HepG2 (cell line): ENCODE measurements at regions not wholly inside any gene's neighbourhood (a gene's known extent, or its start where the extent isn't known, plus 50 kb on each side); places are given as distances from the start of the nearest gene placed in this dataset.

Source experiments
- ATAC-seq: fragments of 200-7000 bp; cut with Tn5 transposase; 3 replicates; pipeline ENCODE4 v1.9.1; 2020; ENCODE audit warnings: mild to moderate bottlenecking, moderate library complexity
- BruUV-seq: library from RNA; stranded (reverse); fragments of 400-500 nt; replicated peaks from 2 replicates; lab custom pipeline; 2021; lab: Mats Ljungman, UMichigan
- CTCF ChIA-PET: fragments of 300-600 bp; formaldehyde crosslinking; extraction: SDS; loops from one replicate; lab custom pipeline; 2021; ENCODE audit warnings: low total read pairs, inconsistent platforms, low intra/inter-chr PET ratio; lab: Yijun Ruan, JAX
- POLR2A ChIA-PET: fragments of 350-600 bp; sonication (Branson Sonifier 250); formaldehyde crosslinking; loops from one replicate; lab custom pipeline; 2020; ENCODE audit warnings: antibody characterized with exemption, inconsistent platforms; lab: Yijun Ruan, JAX
- DNase-seq: peaks from one replicate; pipeline ENCODE4 v3.0.0-alpha.2; 2015; ENCODE audit warnings: low spot score
- FAIRE-seq: peaks from 3 replicates; lab custom pipeline; 2011; peaks lifted over from hg19 to GRCh38; lab: Jason Lieb, UNC
- H2AFZ ChIP-seq: one replicate; pipeline ENCODE4 v1.6.1; 2011; ENCODE audit warnings: low read length, inconsistent platforms
- H3K27ac ChIP-seq: fragments of 300-600 bp; 3 replicates; pipeline ENCODE4 v1.8.0; 2011; ENCODE audit warnings: mixed run types, mild to moderate bottlenecking, mixed read lengths, low read length, inconsistent platforms; ENCODE audit not compliant: insufficient read depth; ENCODE audit errors: extremely low read length
- H3K27me3 ChIP-seq, 2 experiments: fragments of 200-600 bp in 1 of 2; 2 replicates in 1 of 2; 3 replicates in 1 of 2; pipeline versions ENCODE4 v1.6.0 to v1.8.0; 2011; ENCODE audit warnings: low read length in 2 of 2, mild to moderate bottlenecking in 2 of 2, moderate library complexity in 2 of 2, inconsistent platforms in 1 of 2; ENCODE audit not compliant: insufficient read depth in 2 of 2, control insufficient read depth in 1 of 2
- H3K36me3 ChIP-seq, 2 experiments: fragments of 200-600 bp in 1 of 2; replicated peaks in 1 of 2; 2 replicates in 1 of 2; 3 replicates in 1 of 2; pipeline versions ENCODE4 v1.5.1 to v1.8.0; 2011; ENCODE audit warnings: low read length in 2 of 2, inconsistent platforms in 1 of 2; ENCODE audit not compliant: insufficient read depth in 2 of 2, control insufficient read depth in 1 of 2
- H3K4me1 ChIP-seq: 2 replicates; pipeline ENCODE4 v1.5.1; 2012; ENCODE audit warnings: low read length, inconsistent platforms; ENCODE audit not compliant: insufficient read depth
- H3K4me2 ChIP-seq: 2 replicates; pipeline ENCODE4 v1.6.0; 2011; ENCODE audit warnings: low read depth, low read length, inconsistent platforms
- H3K4me3 ChIP-seq, 3 experiments: fragments of 200-600 bp in 1 of 3; sonication (generic), shearing (Covaris generic) in 1 of 3; replicated peaks in 1 of 3; 2 replicates each; pipeline ENCODE4 v1.5.1; 2011 to 2016; ENCODE audit warnings: low read length in 3 of 3, inconsistent platforms in 2 of 3, low read depth in 2 of 3, mild to moderate bottlenecking in 2 of 3, control low read depth in 1 of 3, mixed read lengths in 1 of 3; ENCODE audit not compliant: insufficient read depth in 1 of 3
- H3K79me2 ChIP-seq: one replicate; pipeline ENCODE4 v1.6.1; 2011; ENCODE audit warnings: low read length, inconsistent platforms; ENCODE audit not compliant: insufficient read depth
- H3K9ac ChIP-seq: 2 replicates; pipeline ENCODE4 v1.6.0; 2011; ENCODE audit warnings: mild to moderate bottlenecking, low read depth, low read length, inconsistent platforms; ENCODE audit not compliant: insufficient read depth
- H3K9me3 ChIP-seq: 2 replicates; pipeline ENCODE4 v1.5.1; 2012; ENCODE audit warnings: mild to moderate bottlenecking, low read length
- H4K20me1 ChIP-seq: 2 replicates; pipeline ENCODE4 v1.6.0; 2011; ENCODE audit warnings: inconsistent platforms, mild to moderate bottlenecking, low read length, moderate library complexity; ENCODE audit not compliant: insufficient read depth
- BRD4 ChIP-seq: sonication (generic); formaldehyde crosslinking; IDR thresholded peaks from 2 replicates; pipeline ENCODE4 v1.4.0; 2020; ENCODE audit warnings: missing genetic modification reagents
- CAMTA2 ChIP-seq: sonication (generic); formaldehyde crosslinking; IDR thresholded peaks from 2 replicates; pipeline ENCODE4 v1.4.0; 2020; ENCODE audit warnings: mild to moderate bottlenecking, missing genetic modification reagents, borderline replicate concordance
- CHD2 ChIP-seq: IDR thresholded peaks from 2 replicates; pipeline ENCODE4 v1.6.1; 2011; ENCODE audit warnings: low read depth, low read length, improper control_type of control experiment
- DNMT3B ChIP-seq: conservative IDR thresholded peaks from 2 replicates; pipeline ENCODE4 v1.6.1; 2016; ENCODE audit warnings: missing biosample characterization, control low read depth
- EED ChIP-seq: sonication (generic); formaldehyde crosslinking; IDR thresholded peaks from 2 replicates; pipeline ENCODE4 v1.5.0; 2020; ENCODE audit warnings: mild to moderate bottlenecking, missing genetic modification reagents
- ZBTB7A ChIP-seq: sonication (generic); formaldehyde crosslinking; IDR thresholded peaks from 2 replicates; pipeline ENCODE4 v1.8.0; 2022; ENCODE audit warnings: mild to moderate bottlenecking, missing genetic modification reagents
- ZNF121 ChIP-seq: sonication (generic); formaldehyde crosslinking; IDR thresholded peaks from 2 replicates; pipeline ENCODE4 v1.5.0; 2020; ENCODE audit warnings: mild to moderate bottlenecking, missing genetic modification reagents
- ZNF282 ChIP-seq: fragments of 450-650 bp; IDR thresholded peaks from 2 replicates; pipeline ENCODE4 v1.6.1; 2018; ENCODE audit not compliant: partially characterized antibody
- ZNF34 ChIP-seq: sonication (generic); formaldehyde crosslinking; IDR thresholded peaks from 2 replicates; pipeline ENCODE4 v1.4.0; 2020; ENCODE audit warnings: mild to moderate bottlenecking, missing genetic modification reagents, borderline replicate concordance
- ZNF431 ChIP-seq: sonication (generic); formaldehyde crosslinking; IDR thresholded peaks from 2 replicates; pipeline ENCODE4 v1.9.0; 2022; ENCODE audit warnings: missing genetic modification reagents, low read depth, mild to moderate bottlenecking, borderline replicate concordance
- ZNF44 ChIP-seq: sonication (generic); formaldehyde crosslinking; IDR thresholded peaks from 2 replicates; pipeline ENCODE4 v1.5.1; 2020; ENCODE audit warnings: mild to moderate bottlenecking, missing genetic modification reagents
- ZNF619 ChIP-seq: sonication (generic); formaldehyde crosslinking; IDR thresholded peaks from 2 replicates; pipeline ENCODE4 v1.4.0; 2020; ENCODE audit warnings: mild to moderate bottlenecking, missing genetic modification reagents
- ZNF670 ChIP-seq: sonication (generic); formaldehyde crosslinking; IDR thresholded peaks from 2 replicates; pipeline ENCODE4 v1.8.0; 2022; ENCODE audit warnings: mild to moderate bottlenecking, missing genetic modification reagents, borderline replicate concordance
- WGBS: methylation state at CpG from one replicate; pipeline ENCODE4 v1.1.6; 2017; ENCODE audit warnings: low lambda C conversion rate; 5-methylcytosine and 5-hydroxymethylcytosine counted together
- in situ Hi-C: cut with HindIII; loops from 2 replicates; pipeline ENCODE4 v1.10.0; 2017; ENCODE audit warnings: low pct_unique_long_range_greater_than_20kb; ENCODE audit not compliant: extremely low pct_ligation_motif_present
- intact Hi-C: fragments of 100-400 bp; cut with micrococcal nuclease; formaldehyde crosslinking; loops from one replicate; pipeline ENCODE4 v1.10.0; 2022; ENCODE audit not compliant: unreplicated experiment
- TF ChIP-seq, protein P1 (sequence below): sonication (generic); formaldehyde crosslinking; IDR thresholded peaks from 2 replicates; pipeline ENCODE4 v1.4.0; 2020; ENCODE audit warnings: missing genetic modification reagents
- TF ChIP-seq, protein P2 (sequence below): sonication (generic); formaldehyde crosslinking; conservative IDR thresholded peaks from 2 replicates; pipeline ENCODE4 v1.4.0; 2020; ENCODE audit warnings: mild to moderate bottlenecking, missing genetic modification reagents, moderate library complexity
- TF ChIP-seq, protein P3 (sequence below): sonication (generic); formaldehyde crosslinking; IDR thresholded peaks from 2 replicates; pipeline ENCODE4 v1.5.0; 2020; ENCODE audit warnings: missing genetic modification reagents, mild to moderate bottlenecking, borderline replicate concordance

DNA sequence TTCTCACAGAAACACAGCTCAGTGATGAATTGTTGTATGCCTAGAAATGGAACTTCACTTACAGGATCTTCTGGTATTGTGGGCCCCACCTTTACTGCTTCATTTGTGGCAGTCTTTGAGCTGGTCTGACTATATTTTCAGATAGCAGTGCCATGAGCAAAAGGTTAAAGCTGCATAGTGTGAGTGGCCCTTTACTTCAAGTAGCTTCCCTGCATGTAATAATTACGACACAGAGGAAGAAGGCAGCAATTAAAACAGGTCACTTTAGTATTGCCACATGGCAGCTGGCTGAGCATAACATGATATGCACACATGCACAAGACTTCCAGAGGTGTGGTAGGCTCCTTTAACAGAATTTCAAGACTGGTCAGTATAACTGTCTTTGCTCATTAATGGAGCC is 426.3 kb upstream of the ZEB2 start:
- H3K79me2 ChIP-seq: no peaks in the 10 kb centered on the region
- no TSS peak for BruUV-seq
- H3K4me2 ChIP-seq: no peak overlapping the region
- no peaks in the 10 kb centered on the region for H3K36me3 ChIP-seq
- no peak overlapping the region for H3K4me3 ChIP-seq
- ChIA-PET CTCF (no interaction called here), POLR2A (no interaction called here)
- H3K27ac ChIP-seq: no peak overlapping the region
- 0% methylated on average over 1 of the region's 1 CpG for WGBS
- H3K9me3 ChIP-seq: no peaks in the 10 kb centered on the region
- H4K20me1 ChIP-seq: no peaks in the 10 kb centered on the region
- no peak for ATAC-seq
- H2AFZ ChIP-seq: no peak overlapping the region
- H3K9ac ChIP-seq: no peak overlapping the region
- no peaks in the 10 kb centered on the region for H3K27me3 ChIP-seq
- intact Hi-C loops (no loop called here), in situ Hi-C loops (no loop called here)
- no peak for TF ChIP-seq CAMTA2 (CRISPR knock-in tag)
- TF ChIP-seq ZNF619 (CRISPR knock-in tag): no peak
- TF ChIP-seq BRD4 (CRISPR knock-in tag): no peak
- no peak for TF ChIP-seq EED (CRISPR knock-in tag)
- no peak for TF ChIP-seq ZNF282
- no peak for TF ChIP-seq ZNF431 (CRISPR knock-in tag)
- no peak for TF ChIP-seq ZNF44 (CRISPR knock-in tag)
- TF ChIP-seq ZNF670 (CRISPR knock-in tag): no peak
- no peak for TF ChIP-seq ZNF121 (CRISPR knock-in tag)
- TF ChIP-seq, protein P1, sequence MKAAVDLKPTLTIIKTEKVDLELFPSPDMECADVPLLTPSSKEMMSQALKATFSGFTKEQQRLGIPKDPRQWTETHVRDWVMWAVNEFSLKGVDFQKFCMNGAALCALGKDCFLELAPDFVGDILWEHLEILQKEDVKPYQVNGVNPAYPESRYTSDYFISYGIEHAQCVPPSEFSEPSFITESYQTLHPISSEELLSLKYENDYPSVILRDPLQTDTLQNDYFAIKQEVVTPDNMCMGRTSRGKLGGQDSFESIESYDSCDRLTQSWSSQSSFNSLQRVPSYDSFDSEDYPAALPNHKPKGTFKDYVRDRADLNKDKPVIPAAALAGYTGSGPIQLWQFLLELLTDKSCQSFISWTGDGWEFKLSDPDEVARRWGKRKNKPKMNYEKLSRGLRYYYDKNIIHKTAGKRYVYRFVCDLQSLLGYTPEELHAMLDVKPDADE (CRISPR knock-in tag): no peak
- TF ChIP-seq DNMT3B (CRISPR knock-in tag): no peak
- no peak for TF ChIP-seq CHD2
- no peak for TF ChIP-seq ZBTB7A
- TF ChIP-seq, protein P2, sequence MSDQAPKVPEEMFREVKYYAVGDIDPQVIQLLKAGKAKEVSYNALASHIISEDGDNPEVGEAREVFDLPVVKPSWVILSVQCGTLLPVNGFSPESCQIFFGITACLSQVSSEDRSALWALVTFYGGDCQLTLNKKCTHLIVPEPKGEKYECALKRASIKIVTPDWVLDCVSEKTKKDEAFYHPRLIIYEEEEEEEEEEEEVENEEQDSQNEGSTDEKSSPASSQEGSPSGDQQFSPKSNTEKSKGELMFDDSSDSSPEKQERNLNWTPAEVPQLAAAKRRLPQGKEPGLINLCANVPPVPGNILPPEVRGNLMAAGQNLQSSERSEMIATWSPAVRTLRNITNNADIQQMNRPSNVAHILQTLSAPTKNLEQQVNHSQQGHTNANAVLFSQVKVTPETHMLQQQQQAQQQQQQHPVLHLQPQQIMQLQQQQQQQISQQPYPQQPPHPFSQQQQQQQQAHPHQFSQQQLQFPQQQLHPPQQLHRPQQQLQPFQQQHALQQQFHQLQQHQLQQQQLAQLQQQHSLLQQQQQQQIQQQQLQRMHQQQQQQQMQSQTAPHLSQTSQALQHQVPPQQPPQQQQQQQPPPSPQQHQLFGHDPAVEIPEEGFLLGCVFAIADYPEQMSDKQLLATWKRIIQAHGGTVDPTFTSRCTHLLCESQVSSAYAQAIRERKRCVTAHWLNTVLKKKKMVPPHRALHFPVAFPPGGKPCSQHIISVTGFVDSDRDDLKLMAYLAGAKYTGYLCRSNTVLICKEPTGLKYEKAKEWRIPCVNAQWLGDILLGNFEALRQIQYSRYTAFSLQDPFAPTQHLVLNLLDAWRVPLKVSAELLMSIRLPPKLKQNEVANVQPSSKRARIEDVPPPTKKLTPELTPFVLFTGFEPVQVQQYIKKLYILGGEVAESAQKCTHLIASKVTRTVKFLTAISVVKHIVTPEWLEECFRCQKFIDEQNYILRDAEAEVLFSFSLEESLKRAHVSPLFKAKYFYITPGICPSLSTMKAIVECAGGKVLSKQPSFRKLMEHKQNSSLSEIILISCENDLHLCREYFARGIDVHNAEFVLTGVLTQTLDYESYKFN (CRISPR knock-in tag): no peak
- TF ChIP-seq ZNF34 (CRISPR knock-in tag): no peak
- TF ChIP-seq, protein P3, sequence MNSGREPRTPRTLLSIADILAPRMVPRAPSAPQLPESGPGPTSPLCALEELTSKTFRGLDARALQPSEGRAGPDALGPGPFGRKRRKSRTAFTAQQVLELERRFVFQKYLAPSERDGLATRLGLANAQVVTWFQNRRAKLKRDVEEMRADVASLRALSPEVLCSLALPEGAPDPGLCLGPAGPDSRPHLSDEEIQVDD (CRISPR knock-in tag): no peak
- FAIRE-seq: no peak
- no peak for DNase-seq
- no peaks in the 10 kb centered on the region for H3K4me1 ChIP-seq
